Memory B cell (primary cell): ENCODE measurements at regions not wholly inside any gene's neighbourhood (a gene's known extent, or its start where the extent isn't known, plus 50 kb on each side); places are given as distances from the start of the nearest gene placed in this dataset.

Source experiments
- ATAC-seq: fragments of 150-1000 bp; cut with Tn5 transposase; 2 replicates; pipeline ENCODE4 v1.10.0; 2021; ENCODE audit warnings: low read depth, mild to moderate bottlenecking, moderate library complexity
- DNase-seq, 2 donors: peaks; one replicate each; pipeline ENCODE4 v3.0.0; 2022; ENCODE audit warnings: low spot score in 2 of 2
- H3K27ac Mint-ChIP-seq: one replicate; pipeline ENCODE4 v1.8.0; 2022; ENCODE audit warnings: mild to moderate bottlenecking, moderate library complexity, mixed read lengths
- H3K27me3 Mint-ChIP-seq: one replicate; pipeline ENCODE4 v1.8.0; 2022; ENCODE audit warnings: mixed read lengths
- H3K36me3 Mint-ChIP-seq: one replicate; pipeline ENCODE4 v1.8.0; 2022; ENCODE audit warnings: mild to moderate bottlenecking, mixed read lengths
- H3K4me1 Mint-ChIP-seq: one replicate; pipeline ENCODE4 v1.8.0; 2022; ENCODE audit warnings: mixed read lengths
- H3K4me3 Mint-ChIP-seq: one replicate; pipeline ENCODE4 v1.8.0; 2022; ENCODE audit warnings: mild to moderate bottlenecking, moderate library complexity, mixed read lengths
- H3K9me3 Mint-ChIP-seq: one replicate; pipeline ENCODE4 v1.8.0; 2022; ENCODE audit warnings: mixed read lengths

- ATAC-seq = no peak
- Mint-ChIP-seq H3K27ac (no peak overlapping the region), H3K36me3 (peaks cover 2% of the 10 kb centered on the region), H3K4me3 (no peak overlapping the region), H3K9me3 (peaks cover 4% of the 10 kb centered on the region), H3K4me1 (no peaks in the 10 kb centered on the region), H3K27me3 (peaks cover 12% of the 10 kb centered on the region)
- no peak for DNase-seq
Measured at GRCh38 chr10:128499486-128499885, 373.3 kb upstream of the MKI67 start.

GRCh38 chr10:128499956-128500355, 373.7 kb upstream of the MKI67 start:
- no peak overlapping the region for H3K27ac Mint-ChIP-seq
- H3K36me3 Mint-ChIP-seq = peaks cover 2% of the 10 kb centered on the region
- DNase-seq (no peak), ATAC-seq (no peak)
- H3K27me3 Mint-ChIP-seq = peaks cover 12% of the 10 kb centered on the region
- H3K4me1 Mint-ChIP-seq = no peaks in the 10 kb centered on the region
- peaks cover 4% of the 10 kb centered on the region for H3K9me3 Mint-ChIP-seq
- no peak overlapping the region for H3K4me3 Mint-ChIP-seq

- Mint-ChIP-seq H3K4me1 (no peaks in the 10 kb centered on the region), H3K4me3 (no peak overlapping the region), H3K27ac (no peak overlapping the region), H3K36me3 (peaks cover 2% of the 10 kb centered on the region), H3K27me3 (peaks cover 12% of the 10 kb centered on the region), H3K9me3 (peaks cover 4% of the 10 kb centered on the region)
- no peak for DNase-seq
- no peak for ATAC-seq
Measured at GRCh38 chr10:128500642-128501041, 374.4 kb upstream of the MKI67 start.

GRCh38 chr10:128505346-128505745, 379.1 kb upstream of the MKI67 start:
- H3K36me3 Mint-ChIP-seq = peaks cover 2% of the 10 kb centered on the region

GRCh38 chr10:128506423-128506822, 380.2 kb upstream of the MKI67 start:
- Mint-ChIP-seq H3K36me3 (peaks cover 2% of the 10 kb centered on the region), H3K4me3 (no peak overlapping the region)
- ATAC-seq = no peak

More at GRCh38 chr10:128505346-128505745, 379.1 kb upstream of the MKI67 start:
- Mint-ChIP-seq H3K4me3 (no peak overlapping the region), H3K9me3 (peaks cover 6% of the 10 kb centered on the region), H3K27me3 (peaks cover 10% of the 10 kb centered on the region), H3K4me1 (no peaks in the 10 kb centered on the region), H3K27ac (no peak overlapping the region)
- no peak for DNase-seq
- ATAC-seq = no peak

GRCh38 chr10:128507066-128507465, 380.8 kb upstream of the MKI67 start:
- no peak overlapping the region for H3K4me3 Mint-ChIP-seq
- peaks cover 6% of the 10 kb centered on the region for H3K9me3 Mint-ChIP-seq
- H3K27ac Mint-ChIP-seq = no peak overlapping the region
- DNase-seq (no peak), ATAC-seq (no peak)
- H3K27me3 Mint-ChIP-seq = peaks cover 8% of the 10 kb centered on the region
- peaks cover 2% of the 10 kb centered on the region for H3K36me3 Mint-ChIP-seq
- no peaks in the 10 kb centered on the region for H3K4me1 Mint-ChIP-seq

More at GRCh38 chr10:128506423-128506822, 380.2 kb upstream of the MKI67 start:
- H3K9me3 Mint-ChIP-seq = peaks cover 6% of the 10 kb centered on the region
- H3K27me3 Mint-ChIP-seq = peaks cover 8% of the 10 kb centered on the region
- H3K4me1 Mint-ChIP-seq = no peaks in the 10 kb centered on the region
- H3K27ac Mint-ChIP-seq = no peak overlapping the region
- DNase-seq = no peak

- Mint-ChIP-seq H3K4me1 (no peaks in the 10 kb centered on the region), H3K36me3 (no peaks in the 10 kb centered on the region), H3K4me3 (no peak overlapping the region), H3K27me3 (no peaks in the 10 kb centered on the region), H3K9me3 (peaks cover 4% of the 10 kb centered on the region), H3K27ac (no peak overlapping the region)
- DNase-seq (no peak), ATAC-seq (no peak)
Measured at GRCh38 chr10:128511284-128511683, 385.1 kb upstream of the MKI67 start.

GRCh38 chr10:128512767-128513166, 386.5 kb upstream of the MKI67 start:
- ATAC-seq (no peak), DNase-seq (no peak)
- Mint-ChIP-seq H3K27me3 (no peaks in the 10 kb centered on the region), H3K4me1 (no peaks in the 10 kb centered on the region), H3K4me3 (no peak overlapping the region), H3K9me3 (peaks cover 1% of the 10 kb centered on the region), H3K36me3 (no peaks in the 10 kb centered on the region), H3K27ac (no peak overlapping the region)

GRCh38 chr10:128514536-128514935, 388.3 kb upstream of the MKI67 start:
- Mint-ChIP-seq H3K9me3 (no peaks in the 10 kb centered on the region), H3K27ac (no peak overlapping the region), H3K27me3 (no peaks in the 10 kb centered on the region), H3K4me3 (no peak overlapping the region), H3K36me3 (no peaks in the 10 kb centered on the region), H3K4me1 (no peaks in the 10 kb centered on the region)
- DNase-seq = no peak
- no peak for ATAC-seq

GRCh38 chr10:128516180-128516579, 390.0 kb upstream of the MKI67 start:
- no peak for ATAC-seq
- Mint-ChIP-seq H3K36me3 (no peaks in the 10 kb centered on the region), H3K4me1 (no peaks in the 10 kb centered on the region), H3K9me3 (no peaks in the 10 kb centered on the region), H3K27me3 (no peaks in the 10 kb centered on the region), H3K4me3 (no peak overlapping the region), H3K27ac (no peak overlapping the region)
- no peak for DNase-seq

GRCh38 chr10:128517167-128517566, 390.9 kb upstream of the MKI67 start:
- Mint-ChIP-seq H3K4me1 (no peaks in the 10 kb centered on the region), H3K36me3 (no peaks in the 10 kb centered on the region), H3K9me3 (no peaks in the 10 kb centered on the region), H3K27ac (no peak overlapping the region), H3K4me3 (no peak overlapping the region), H3K27me3 (no peaks in the 10 kb centered on the region)
- ATAC-seq (no peak), DNase-seq (no peak)

GRCh38 chr10:128518000-128518399, 391.8 kb upstream of the MKI67 start:
- H3K27ac Mint-ChIP-seq = no peak overlapping the region
- no peaks in the 10 kb centered on the region for H3K27me3 Mint-ChIP-seq
- H3K9me3 Mint-ChIP-seq = no peaks in the 10 kb centered on the region
- H3K4me3 Mint-ChIP-seq = no peak overlapping the region
- ATAC-seq (no peak), DNase-seq (no peak)
- H3K4me1 Mint-ChIP-seq = no peaks in the 10 kb centered on the region
- H3K36me3 Mint-ChIP-seq = no peaks in the 10 kb centered on the region

GRCh38 chr10:128519581-128519980, 393.4 kb upstream of the MKI67 start:
- no peak for DNase-seq
- Mint-ChIP-seq H3K36me3 (no peaks in the 10 kb centered on the region), H3K27me3 (no peaks in the 10 kb centered on the region), H3K27ac (no peak overlapping the region), H3K4me1 (no peaks in the 10 kb centered on the region), H3K4me3 (no peak overlapping the region), H3K9me3 (no peaks in the 10 kb centered on the region)
- ATAC-seq = no peak

GRCh38 chr10:128520211-128520815, 394.1 kb upstream of the MKI67 start:
- no peak overlapping the region for H3K27ac Mint-ChIP-seq
- no peaks in the 10 kb centered on the region for H3K27me3 Mint-ChIP-seq
- ATAC-seq = no peak
- no peaks in the 10 kb centered on the region for H3K9me3 Mint-ChIP-seq
- H3K36me3 Mint-ChIP-seq = no peaks in the 10 kb centered on the region
- H3K4me1 Mint-ChIP-seq = no peaks in the 10 kb centered on the region
- H3K4me3 Mint-ChIP-seq = no peak overlapping the region
- DNase-seq = no peak

- no peak for DNase-seq
- Mint-ChIP-seq H3K27me3 (no peaks in the 10 kb centered on the region), H3K9me3 (no peaks in the 10 kb centered on the region), H3K36me3 (no peaks in the 10 kb centered on the region), H3K27ac (no peak overlapping the region), H3K4me3 (no peak overlapping the region), H3K4me1 (no peaks in the 10 kb centered on the region)
- no peak for ATAC-seq
Measured at GRCh38 chr10:128522551-128523308, 396.5 kb upstream of the MKI67 start.
